Hypothalamus (tissue), 51 donors: ENCODE measurements at regions not wholly inside any gene's neighbourhood (a gene's known extent, or its start where the extent isn't known, plus 50 kb on each side); places are given as distances from the start of the nearest gene placed in this dataset.

Experiments
- DNase-seq, 51 donors: peaks; one replicate each; lab custom pipeline; 2025; lab: John Stamatoyannopoulos, UW

GRCh38 chr3:159795042-159795441 lies 193.6 kb upstream of the IL12A start:
- no peak for DNase-seq

GRCh38 chr3:159795681-159796175 lies 192.9 kb upstream of the IL12A start:
- DNase-seq = no peak

- peak in 1 of 51 donors; percentile 40 for DNase-seq
These were observed 192.4 kb upstream of the IL12A start for GRCh38 chr3:159796226-159796625.

GRCh38 chr3:159796744-159797143 lies 191.9 kb upstream of the IL12A start:
- DNase-seq = peak in 1 of 51 donors; percentile 49

GRCh38 chr3:159797771-159798170 lies 190.9 kb upstream of the IL12A start:
- no peak for DNase-seq

- DNase-seq = no peak
These were observed 189.7 kb upstream of the IL12A start for GRCh38 chr3:159798951-159799350.

- no peak for DNase-seq
These were observed 188.0 kb upstream of the IL12A start for GRCh38 chr3:159800434-159801155.

GRCh38 chr3:159802864-159803263 lies 185.8 kb upstream of the IL12A start:
- DNase-seq = no peak

GRCh38 chr3:159803459-159803858 lies 185.2 kb upstream of the IL12A start:
- no peak for DNase-seq

GRCh38 chr3:159804726-159805410 lies 183.8 kb upstream of the IL12A start:
- peak in 39 of 51 donors; percentile 8 to 86 (median 53) for DNase-seq

GRCh38 chr3:159805411-159805772 lies 183.2 kb upstream of the IL12A start:
- no peak for DNase-seq

- DNase-seq = peak in 24 of 51 donors; percentile 8 to 66 (median 36)
These were observed 182.2 kb upstream of the IL12A start for GRCh38 chr3:159806412-159806811.

GRCh38 chr3:159807137-159808040 lies 181.2 kb upstream of the IL12A start:
- no peak for DNase-seq

- peak in 1 of 51 donors; percentile 11 for DNase-seq
These were observed 174.7 kb upstream of the IL12A start for GRCh38 chr3:159813822-159814531.

- no peak for DNase-seq
These were observed 172.1 kb upstream of the IL12A start for GRCh38 chr3:159816512-159816911.

- no peak for DNase-seq
These were observed 171.5 kb upstream of the IL12A start for GRCh38 chr3:159817126-159817525.

GRCh38 chr3:159817571-159817970 lies 171.1 kb upstream of the IL12A start:
- DNase-seq = no peak

- peak in 19 of 51 donors; percentile 14 to 46 (median 25) for DNase-seq
These were observed 170.2 kb upstream of the IL12A start for GRCh38 chr3:159818399-159818798.

GRCh38 chr3:159818997-159819500 lies 169.6 kb upstream of the IL12A start:
- DNase-seq = no peak

GRCh38 chr3:159819676-159820075 lies 169.0 kb upstream of the IL12A start:
- DNase-seq = no peak
